H1 (cell line): ENCODE measurements at regions not wholly inside any gene's neighbourhood (a gene's known extent, or its start where the extent isn't known, plus 50 kb on each side); places are given as distances from the start of the nearest gene placed in this dataset.

ENCODE experiments used
- CTCF ChIA-PET: fragments of 300-600 bp; sonication (Branson Sonifier 250); formaldehyde crosslinking; loops from one replicate; lab custom pipeline; 2021; ENCODE audit not compliant: partially characterized antibody; lab: Charles Lee
- POLR2A ChIA-PET: fragments of 300-600 bp; sonication (Branson Sonifier 250); formaldehyde crosslinking; loops from one replicate; lab custom pipeline; 2021; ENCODE audit warnings: inconsistent platforms; ENCODE audit not compliant: partially characterized antibody; lab: Charles Lee
- DNase-seq, 2 experiments: peaks; one replicate each; pipeline versions ENCODE4 v3.0.0 to v3.0.0-alpha.2; 2010 to 2022; ENCODE audit warnings: low spot score in 2 of 2, low read depth in 1 of 2, mixed read lengths in 1 of 2
- FAIRE-seq: peaks from 2 replicates; lab custom pipeline; 2011; peaks lifted over from hg19 to GRCh38; lab: Jason Lieb, UNC
- H2AFZ ChIP-seq: 2 replicates; pipeline ENCODE4 v1.8.1; 2012; ENCODE audit warnings: low read length, inconsistent platforms
- H2AK5ac ChIP-seq: 2 replicates; pipeline ENCODE4 v1.6.1; 2013; ENCODE audit warnings: low read depth, low read length
- H2BK120ac ChIP-seq: replicated peaks from 2 replicates; pipeline ENCODE3; 2013; ENCODE audit warnings: low read depth, low read length, inconsistent platforms
- H2BK12ac ChIP-seq: 2 replicates; pipeline ENCODE4 v1.6.1; 2013; ENCODE audit warnings: low read depth, low read length
- H2BK15ac ChIP-seq: 2 replicates; pipeline ENCODE4 v1.6.1; 2013; ENCODE audit warnings: low read length
- H2BK20ac ChIP-seq: 2 replicates; pipeline ENCODE4 v1.6.1; 2013; ENCODE audit warnings: low read length
- H2BK5ac ChIP-seq: 2 replicates; pipeline ENCODE4 v1.6.1; 2013; ENCODE audit warnings: low read depth, low read length
- H3K14ac ChIP-seq: 2 replicates; pipeline ENCODE4 v1.6.1; 2013; ENCODE audit warnings: inconsistent platforms; ENCODE audit not compliant: insufficient read length
- H3K18ac ChIP-seq: 2 replicates; pipeline ENCODE4 v1.6.1; 2013; ENCODE audit warnings: low read length; ENCODE audit errors: extremely low read depth
- H3K23ac ChIP-seq: 2 replicates; pipeline ENCODE4 v1.6.1; 2013; ENCODE audit warnings: inconsistent platforms; ENCODE audit not compliant: insufficient read length
- H3K23me2 ChIP-seq: 2 replicates; pipeline ENCODE4 v1.6.1; 2013; ENCODE audit warnings: low read depth, low read length
- H3K27ac ChIP-seq: 2 replicates; pipeline ENCODE4 v1.6.1; 2011; ENCODE audit warnings: low read depth, low read length, inconsistent platforms
- H3K27me3 ChIP-seq, 4 experiments: replicated peaks in 1 of 4; 1 replicate in 1 of 4; 2 replicates in 3 of 4; pipeline versions ENCODE4 v1.6.1 to v1.8.1; 2011 to 2013; ENCODE audit warnings: low read length in 3 of 4, mild to moderate bottlenecking in 3 of 4, inconsistent platforms in 2 of 4, mixed read lengths in 2 of 4, moderate library complexity in 1 of 4; ENCODE audit not compliant: control insufficient read depth in 3 of 4, insufficient read depth in 3 of 4; ENCODE audit errors: extremely low read depth in 1 of 4
- H3K36me3 ChIP-seq, 4 experiments: 2 replicates each; pipeline versions ENCODE4 v1.6.1 to v1.8.1; 2011 to 2013; ENCODE audit warnings: mild to moderate bottlenecking in 4 of 4, low read length in 3 of 4, moderate library complexity in 2 of 4, control low read depth in 1 of 4, inconsistent platforms in 1 of 4; ENCODE audit not compliant: insufficient read depth in 4 of 4, control insufficient read depth in 2 of 4
- H3K4ac ChIP-seq: replicated peaks from 2 replicates; pipeline ENCODE3; 2013; ENCODE audit warnings: low read length, low read depth, mixed read lengths, inconsistent platforms; ENCODE audit not compliant: insufficient read length
- H3K4me1 ChIP-seq, 4 experiments: replicated peaks in 1 of 4; 1 replicate in 1 of 4; 2 replicates in 3 of 4; pipeline versions ENCODE4 v1.6.1 to v1.8.1; 2011 to 2013; ENCODE audit warnings: low read length in 3 of 4, inconsistent platforms in 2 of 4, mixed read lengths in 1 of 4; ENCODE audit not compliant: insufficient read depth in 4 of 4, control insufficient read depth in 3 of 4
- H3K4me2 ChIP-seq, 2 experiments: 2 replicates each; pipeline versions ENCODE4 v1.6.1 to v1.8.1; 2011 to 2013; ENCODE audit warnings: low read depth in 2 of 2, low read length in 2 of 2, control low read depth in 1 of 2, inconsistent platforms in 1 of 2, mild to moderate bottlenecking in 1 of 2; ENCODE audit not compliant: insufficient read depth in 1 of 2
- H3K4me3 ChIP-seq, 4 experiments: fragments of 200-600, 300-600 bp in 1 of 4; sonication (generic), shearing (Covaris generic), sonication (Bioruptor Twin) in 1 of 4; 2 replicates each; pipeline versions ENCODE4 v1.5.1 to v1.8.1; 2011 to 2016; ENCODE audit warnings: low read length in 4 of 4, low read depth in 3 of 4, control low read depth in 2 of 4, inconsistent platforms in 2 of 4, mild to moderate bottlenecking in 2 of 4, mixed read lengths in 1 of 4, moderate library complexity in 1 of 4; ENCODE audit not compliant: insufficient read depth in 2 of 4; ENCODE audit errors: extremely low read depth in 1 of 4
- H3K56ac ChIP-seq: replicated peaks from 2 replicates; pipeline ENCODE3; 2013; ENCODE audit warnings: low read depth, mild to moderate bottlenecking, mixed read lengths, low read length, inconsistent platforms; ENCODE audit not compliant: insufficient read length
- H3K79me1 ChIP-seq: 2 replicates; pipeline ENCODE4 v1.6.1; 2013; ENCODE audit warnings: low read depth, low read length, control low read depth
- H3K79me2 ChIP-seq, 2 experiments: 2 replicates each; pipeline versions ENCODE4 v1.6.1 to v1.8.1; 2012 to 2013; ENCODE audit warnings: low read length in 2 of 2, mild to moderate bottlenecking in 2 of 2, inconsistent platforms in 1 of 2; ENCODE audit not compliant: insufficient read depth in 2 of 2, control insufficient read depth in 1 of 2
- H3K9ac ChIP-seq, 4 experiments: replicated peaks in 1 of 4; 1 replicate in 1 of 4; 2 replicates in 3 of 4; pipeline versions ENCODE4 v1.6.1 to v1.8.1; 2011 to 2013; ENCODE audit warnings: low read depth in 3 of 4, low read length in 3 of 4, control low read depth in 2 of 4, mild to moderate bottlenecking in 2 of 4, moderate library complexity in 2 of 4, inconsistent platforms in 1 of 4; ENCODE audit errors: extremely low read depth in 1 of 4
- H3K9me3 ChIP-seq, 2 experiments: 2 replicates each; pipeline versions ENCODE4 v1.6.1 to v1.8.1; 2012 to 2013; ENCODE audit warnings: mild to moderate bottlenecking in 2 of 2, moderate library complexity in 2 of 2, control low read depth in 1 of 2, inconsistent platforms in 1 of 2, low read depth in 1 of 2, low read length in 1 of 2, mixed read lengths in 1 of 2; ENCODE audit not compliant: insufficient read depth in 2 of 2
- H4K20me1 ChIP-seq, 2 experiments: replicated peaks in 1 of 2; 2 replicates each; pipeline versions ENCODE3 to v1.8.1; 2011 to 2013; ENCODE audit warnings: inconsistent platforms in 2 of 2, low read length in 2 of 2, mild to moderate bottlenecking in 1 of 2; ENCODE audit not compliant: insufficient read depth in 2 of 2, control insufficient read depth in 1 of 2
- H4K5ac ChIP-seq: 2 replicates; pipeline ENCODE4 v1.6.1; 2013; ENCODE audit warnings: low read length, low read depth, mixed read lengths, inconsistent platforms; ENCODE audit not compliant: insufficient read length
- H4K8ac ChIP-seq: 2 replicates; pipeline ENCODE4 v1.8.0; 2013; ENCODE audit warnings: mild to moderate bottlenecking, moderate library complexity, low read length, inconsistent platforms; ENCODE audit not compliant: insufficient read depth; ENCODE audit errors: extremely low read depth
- H4K91ac ChIP-seq: replicated peaks from 2 replicates; pipeline ENCODE3; 2013; ENCODE audit warnings: low read length, mixed read lengths, inconsistent platforms; ENCODE audit not compliant: insufficient read length
- CBX5 ChIP-seq: fragments of 300-800, 300-1000 bp; sonication (generic); IDR thresholded peaks from 2 replicates; pipeline ENCODE4 v1.7.1; 2016; ENCODE audit warnings: antibody characterized with exemption, low read length, low read depth
- CEBPB ChIP-seq: IDR thresholded peaks from 2 replicates; pipeline ENCODE4 v1.6.1; 2012; ENCODE audit warnings: low read depth, low read length
- CHD1 ChIP-seq: IDR thresholded peaks from 2 replicates; pipeline ENCODE4 v1.6.1; 2012; ENCODE audit warnings: low read depth, low read length, improper control_type of control experiment
- CTCF ChIP-seq, 3 experiments: IDR thresholded peaks; 1 replicate in 2 of 3; 2 replicates in 1 of 3; pipeline versions ENCODE4 v1.5.1 to v1.6.1; 2011; ENCODE audit warnings: low read length in 3 of 3, mild to moderate bottlenecking in 3 of 3, inconsistent platforms in 2 of 3, low read depth in 1 of 3, moderate library complexity in 1 of 3; ENCODE audit not compliant: insufficient read depth in 1 of 3; ENCODE audit errors: control extremely low read depth in 1 of 3
- HDAC6 ChIP-seq: IDR thresholded peaks from one replicate; pipeline ENCODE4 v1.7.1; 2012; ENCODE audit warnings: low read depth, mild to moderate bottlenecking, inconsistent platforms, low read length, moderate library complexity
- MAFK ChIP-seq: IDR thresholded peaks from 2 replicates; pipeline ENCODE4 v1.6.1; 2012; ENCODE audit warnings: low read depth, mild to moderate bottlenecking, improper control_type of control experiment, low read length
- SAP30 ChIP-seq: fragments of 300-600 bp; sonication (generic); IDR thresholded peaks from 2 replicates; pipeline ENCODE4 v1.7.1; 2012; ENCODE audit warnings: low read length, moderate library complexity, mild to moderate bottlenecking, inconsistent platforms; ENCODE audit not compliant: insufficient read depth, insufficient replicate concordance
- SP4 ChIP-seq: IDR thresholded peaks from 2 replicates; pipeline ENCODE4 v1.6.1; 2012; ENCODE audit warnings: low read length, inconsistent platforms
- WGBS, 2 experiments: shearing (Covaris generic) in 1 of 2; methylation state at CpG; one replicate each; pipeline versions ENCODE4 v1.1.6 to v1.1.7; 2013 to 2015; ENCODE audit warnings: low lambda C conversion rate in 2 of 2, mixed read lengths in 2 of 2, inconsistent platforms in 1 of 2, low coverage in 1 of 2, missing lambda C conversion rate in 1 of 2; ENCODE audit not compliant: insufficient replicate concordance in 2 of 2, insufficient coverage in 1 of 2, insufficient read length in 1 of 2; ENCODE audit errors: extremely low coverage in 1 of 2, missing lambda C conversion rate in 1 of 2; 5-methylcytosine and 5-hydroxymethylcytosine counted together
- TF ChIP-seq, protein P1 (sequence below): IDR thresholded peaks from 2 replicates; pipeline ENCODE4 v1.6.1; 2012; ENCODE audit warnings: inconsistent platforms
- TF ChIP-seq, protein P2 (sequence below): IDR thresholded peaks from 2 replicates; pipeline ENCODE4 v1.6.1; 2011; ENCODE audit warnings: low read depth, mild to moderate bottlenecking, low read length; ENCODE audit not compliant: insufficient read depth

GRCh38 chr12:124369827-124370378, 75.0 kb downstream of the RFLNA start:
- ChIA-PET CTCF (interaction anchor here (0.9 to 2.5 kb wide), 4 partner anchors 20 to 398 kb away, joined by 3 to 8 read pairs (median 4); no protein-coding TSS in a partner anchor), POLR2A (interaction anchor here (1.5 kb wide), 1 partner anchor 19 kb away, joined by 3 read pairs; no protein-coding TSS in a partner anchor)
- no peak overlapping the region for H2AFZ ChIP-seq
- no peak overlapping the region for H3K18ac ChIP-seq
- no peaks in the 10 kb centered on the region for H3K4me1 ChIP-seq
- no peak overlapping the region for H2BK5ac ChIP-seq
- no peaks in the 10 kb centered on the region for H3K23me2 ChIP-seq
- H3K79me2 ChIP-seq = no peaks in the 10 kb centered on the region
- no peaks in the 10 kb centered on the region for H3K9me3 ChIP-seq
- no peak for FAIRE-seq
- H4K5ac ChIP-seq = no peak overlapping the region
- H2BK120ac ChIP-seq = no peak overlapping the region
- H2BK12ac ChIP-seq = no peak overlapping the region
- no peak for DNase-seq
- no peak overlapping the region for H3K27ac ChIP-seq
- no peak overlapping the region for H3K4me3 ChIP-seq
- no peak overlapping the region for H3K56ac ChIP-seq
- H3K4ac ChIP-seq = no peak overlapping the region
- 96% methylated on average over 17 of the region's 20 CpGs; no CpG with 5 or more reads in 1 of the 2 experiments for WGBS, 2 experiments
- H3K79me1 ChIP-seq = no peaks in the 10 kb centered on the region
- H2BK15ac ChIP-seq = no peak overlapping the region
- H3K9ac ChIP-seq = no peak overlapping the region
- no peak overlapping the region for H2BK20ac ChIP-seq
- H3K4me2 ChIP-seq = no peak overlapping the region
- H3K27me3 ChIP-seq = no peaks in the 10 kb centered on the region
- H4K8ac ChIP-seq = peak overlapping the region; percentile 47; the same call in 1 of the 2 replicates
- H2AK5ac ChIP-seq = no peak overlapping the region
- no peak overlapping the region for H4K91ac ChIP-seq
- H4K20me1 ChIP-seq = peaks cover 2 to 14% of the 10 kb centered on the region in 2 experiments
- H3K36me3 ChIP-seq = peaks cover 6 to 20% (median 10%) of the 10 kb centered on the region in 4 experiments; a peak in 6 of 8 replicates
- no peak overlapping the region for H3K14ac ChIP-seq
- no peak overlapping the region for H3K23ac ChIP-seq
- no peak for TF ChIP-seq CEBPB
- TF ChIP-seq HDAC6 = no peak
- TF ChIP-seq, protein P1, sequence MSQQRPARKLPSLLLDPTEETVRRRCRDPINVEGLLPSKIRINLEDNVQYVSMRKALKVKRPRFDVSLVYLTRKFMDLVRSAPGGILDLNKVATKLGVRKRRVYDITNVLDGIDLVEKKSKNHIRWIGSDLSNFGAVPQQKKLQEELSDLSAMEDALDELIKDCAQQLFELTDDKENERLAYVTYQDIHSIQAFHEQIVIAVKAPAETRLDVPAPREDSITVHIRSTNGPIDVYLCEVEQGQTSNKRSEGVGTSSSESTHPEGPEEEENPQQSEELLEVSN = no peak
- TF ChIP-seq CHD1 = no peak
- TF ChIP-seq CBX5 = no peak
- no peak for TF ChIP-seq MAFK
- no peak for TF ChIP-seq SP4
- no peak for TF ChIP-seq CTCF (IDR thresholded peaks at IDR 0.05; ENCODE audit: control extremely low read depth in 1 of 3, insufficient read depth in 1 of 3, low read depth in 1 of 3, low read length in 3 of 3)
- TF ChIP-seq SAP30 = no peak
- TF ChIP-seq, protein P2, sequence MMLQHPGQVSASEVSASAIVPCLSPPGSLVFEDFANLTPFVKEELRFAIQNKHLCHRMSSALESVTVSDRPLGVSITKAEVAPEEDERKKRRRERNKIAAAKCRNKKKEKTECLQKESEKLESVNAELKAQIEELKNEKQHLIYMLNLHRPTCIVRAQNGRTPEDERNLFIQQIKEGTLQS = no peak
